Psoas muscle (tissue), 7 donors: ENCODE measurements at regions not wholly inside any gene's neighbourhood (a gene's known extent, or its start where the extent isn't known, plus 50 kb on each side); places are given as distances from the start of the nearest gene placed in this dataset.

Experiments used
- ATAC-seq, 4 donors: fragments of 200-7000 bp; cut with Tn5 transposase; one replicate each; pipeline ENCODE4 v1.9.1; 2020; ENCODE audit warnings: moderate library complexity in 3 of 4, mild to moderate bottlenecking in 2 of 4
- DNase-seq, 2 donors: peaks; one replicate each; pipeline ENCODE4 v3.0.0-alpha.2; 2020
- H3K27ac ChIP-seq: fragments of 200-600 bp; one replicate; pipeline ENCODE4 v1.8.0; 2022
- H3K27me3 ChIP-seq, 3 donors: fragments of 200-600 bp in 1 of 3; one replicate each; pipeline versions ENCODE4 v1.6.1 to v1.8.0; 2013 to 2022; ENCODE audit warnings: low read length in 2 of 3, mild to moderate bottlenecking in 2 of 3, moderate library complexity in 1 of 3; ENCODE audit not compliant: insufficient read depth in 3 of 3
- H3K36me3 ChIP-seq, 2 donors: fragments of 200-600 bp in 1 of 2; one replicate each; pipeline versions ENCODE4 v1.6.1 to v1.8.0; 2013 to 2022; ENCODE audit warnings: low read depth in 1 of 2, mild to moderate bottlenecking in 1 of 2, moderate library complexity in 1 of 2; ENCODE audit not compliant: insufficient read depth in 1 of 2
- H3K4me1 ChIP-seq: fragments of 200-600 bp; one replicate; pipeline ENCODE4 v1.8.0; 2022
- H3K4me3 ChIP-seq: fragments of 200-600 bp; one replicate; pipeline ENCODE4 v1.8.0; 2022; ENCODE audit warnings: mild to moderate bottlenecking
- H3K9me3 ChIP-seq: fragments of 200-600 bp; one replicate; pipeline ENCODE4 v1.8.0; 2022
- CTCF ChIP-seq: fragments of 200-600 bp; IDR thresholded peaks from one replicate; pipeline ENCODE4 v1.8.0; 2022; ENCODE audit warnings: antibody characterized with exemption
- WGBS, 3 donors: extraction: QIAGEN DNeasy Blood & Tissue Kit; methylation state at CpG; one replicate each; pipeline versions ENCODE4 v1.1.6 to v1.1.7; 2013; 5-methylcytosine and 5-hydroxymethylcytosine counted together
- intact Hi-C, 2 donors: fragments of 100-400 bp; cut with DNase I; formaldehyde crosslinking; loops; one replicate each; pipeline versions ENCODE4 v1.11.0 to v1.14.2; 2022
- donor health status: healthy with polysubstance abuse.
- donor health status: DM: no; HTN: no; CAD: no; lungs with moderate emphysema.
- donor health status: Bipolar disorder and iron deficiency.
- donor health status: healthy.
- donor health status: DM: yes; HTN: yes; CAD: no.
- donor health status: DM: no; HTN: no; CAD: no.
- donor health status: DM: yes; HTN: yes; CAD: no.

- no peak for TF ChIP-seq CTCF
- Histone ChIP-seq H3K27ac (peak overlapping the region; percentile 66), H3K9me3 (no peaks in the 10 kb centered on the region), H3K4me3 (no peak overlapping the region), H3K36me3 (no peaks in the 10 kb centered on the region), H3K4me1 (peaks cover 14% of the 10 kb centered on the region), H3K27me3 (peaks cover 0 to 3% (median 0%) of the 10 kb centered on the region in 3 donors)
- intact Hi-C loops = no loop called here
- ATAC-seq = peak in 3 of 4 donors; percentile 69 to 77 (median 74)
- peak; percentile 70 for DNase-seq
- WGBS, 3 donors = 16 to 22% (median 17%) methylated on average over 10 of the region's 10 CpGs
Measured at GRCh38 chr7:22589641-22590201, 89.7 kb upstream of the STEAP1B start.

GRCh38 chr7:22588351-22588750 is 88.4 kb upstream of the STEAP1B start:
- intact Hi-C loops = no loop called here
- H3K27ac ChIP-seq = peak overlapping the region; percentile 50
- ATAC-seq = no peak
- peaks cover 27% of the 10 kb centered on the region for H3K4me1 ChIP-seq
- no peaks in the 10 kb centered on the region for H3K9me3 ChIP-seq
- H3K4me3 ChIP-seq = no peak overlapping the region
- 90 to 96% (median 96%) methylated on average over 2 of the region's 2 CpGs for WGBS, 3 donors
- H3K36me3 ChIP-seq = no peaks in the 10 kb centered on the region
- H3K27me3 ChIP-seq = peaks cover 0 to 3% (median 0%) of the 10 kb centered on the region in 3 donors
- no peak for DNase-seq
- no peak for TF ChIP-seq CTCF

- no peaks in the 10 kb centered on the region for H3K36me3 ChIP-seq
- peaks cover 33% of the 10 kb centered on the region for H3K4me1 ChIP-seq
- H3K27ac ChIP-seq = no peak overlapping the region
- no peak overlapping the region for H3K4me3 ChIP-seq
- DNase-seq (no peak), ATAC-seq (no peak)
- peaks cover 0 to under 1% (median 0%) of the 10 kb centered on the region in 3 donors for H3K27me3 ChIP-seq
- no peak for TF ChIP-seq CTCF
- WGBS, 3 donors = 75 to 89% (median 77%) methylated on average over 2 of the region's 2 CpGs
- no peaks in the 10 kb centered on the region for H3K9me3 ChIP-seq
- intact Hi-C loops = no loop called here
Measured at GRCh38 chr7:22587322-22587721, 87.3 kb upstream of the STEAP1B start.

GRCh38 chr7:22586786-22587140 is 86.8 kb upstream of the STEAP1B start:
- DNase-seq (no peak), ATAC-seq (peak in 2 of 4 donors; percentile 43 to 60)
- Histone ChIP-seq H3K9me3 (no peaks in the 10 kb centered on the region), H3K4me3 (no peak overlapping the region), H3K27me3 (no peaks in the 10 kb centered on the region), H3K36me3 (no peaks in the 10 kb centered on the region), H3K27ac (no peak overlapping the region), H3K4me1 (peaks cover 33% of the 10 kb centered on the region)
- intact Hi-C loops = no loop called here
- TF ChIP-seq CTCF = peak; percentile 22
